ENCODE measurements at regions not wholly inside any gene's neighbourhood (a gene's known extent, or its start where the extent isn't known, plus 50 kb on each side); places are given as distances from the start of the nearest gene placed in this dataset.

DNA sequence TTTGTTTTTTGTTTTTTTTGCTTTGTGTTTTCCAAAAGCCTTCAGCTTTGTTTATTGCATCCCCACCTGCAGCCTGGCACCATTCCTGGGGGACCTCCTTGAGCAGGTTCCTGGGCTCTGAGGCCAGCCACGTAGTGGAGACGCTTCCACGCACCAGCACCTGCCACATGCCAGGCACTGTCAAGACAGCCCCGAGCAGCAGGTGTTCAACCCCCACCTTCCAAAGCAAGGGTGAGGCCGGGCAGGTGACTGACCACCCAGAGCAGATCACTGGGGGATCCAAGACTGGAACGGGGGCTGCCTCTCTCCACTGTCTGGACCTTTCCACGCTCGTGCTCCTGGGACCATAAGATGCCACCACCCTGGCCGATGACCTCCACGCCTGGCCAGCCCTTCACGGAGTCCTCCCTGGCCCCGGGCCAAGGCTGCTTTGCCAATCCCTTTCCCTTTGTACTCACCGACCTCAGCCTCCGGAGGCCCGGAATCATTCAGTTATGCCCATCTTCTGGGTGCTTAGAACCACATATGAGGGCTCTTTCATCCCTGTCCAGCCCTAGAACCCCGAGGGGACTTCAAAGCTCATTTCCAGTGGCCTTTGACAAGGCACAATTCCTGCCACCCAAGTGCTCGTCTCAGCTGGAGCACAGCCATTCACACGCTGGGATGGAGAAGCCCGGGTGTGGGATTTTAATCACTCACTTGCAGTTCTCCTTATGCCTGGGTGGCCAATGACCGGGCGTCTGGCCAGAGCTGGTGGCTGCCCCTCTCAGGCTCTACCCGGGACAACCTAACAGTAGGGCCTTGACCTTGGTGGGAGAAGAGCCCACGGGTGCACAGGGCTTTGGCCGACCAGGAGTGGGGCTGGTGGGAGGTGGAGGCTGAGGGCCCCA is 330.8 kb downstream of the NPHP4 start:
- no peak for DNase-seq (ENCODE audit: low spot score in 2 of 2)

DNA sequence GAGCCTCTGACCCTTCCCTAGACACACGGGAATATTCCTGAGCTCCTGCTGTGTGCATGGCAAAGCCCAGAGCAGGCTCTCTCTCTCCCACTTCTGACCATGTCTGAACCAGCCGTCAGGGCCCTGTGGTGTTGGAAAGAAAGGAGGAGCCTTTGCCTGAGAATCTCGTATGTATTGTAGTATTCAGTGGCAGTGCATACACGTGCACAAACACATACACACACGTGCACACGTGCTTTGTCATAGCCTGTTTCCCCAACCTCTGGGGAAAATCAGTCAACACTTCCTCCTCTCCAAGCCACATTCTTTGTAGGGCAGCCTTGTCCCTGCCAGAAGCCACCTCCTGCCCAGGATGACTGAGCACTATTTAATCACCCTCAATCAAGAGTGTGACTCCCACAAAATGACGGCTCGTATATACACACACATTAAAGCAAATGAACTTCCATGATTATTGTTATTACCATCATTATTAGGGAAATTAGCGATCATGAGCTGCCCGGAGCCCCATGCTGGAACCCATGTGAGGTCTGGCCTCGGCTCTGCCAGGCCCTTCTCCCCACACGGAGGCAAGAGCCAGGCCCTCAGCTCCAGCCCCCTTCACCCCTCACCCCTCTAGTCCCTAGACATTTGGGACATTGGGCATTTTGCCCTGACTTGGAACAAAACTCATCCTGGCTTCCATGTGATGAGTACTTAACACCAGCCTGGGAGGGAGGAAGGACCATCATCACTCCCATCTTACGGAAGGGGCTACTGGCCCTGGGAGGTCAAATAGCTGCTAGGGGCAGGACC is 331.9 kb downstream of the NPHP4 start:
- peak in 1 of 2 donors; percentile 37 for DNase-seq (ENCODE audit: low spot score in 2 of 2)
- H3K9me3 ChIP-seq, result no peaks in the 10 kb centered on the region
- TF ChIP-seq POLR2AphosphoS5 (IDR thresholded peaks at IDR 0.05) (no peak), POLR2A (IDR thresholded peaks at IDR 0.05) (no peak)
- TF ChIP-seq, protein P1, sequence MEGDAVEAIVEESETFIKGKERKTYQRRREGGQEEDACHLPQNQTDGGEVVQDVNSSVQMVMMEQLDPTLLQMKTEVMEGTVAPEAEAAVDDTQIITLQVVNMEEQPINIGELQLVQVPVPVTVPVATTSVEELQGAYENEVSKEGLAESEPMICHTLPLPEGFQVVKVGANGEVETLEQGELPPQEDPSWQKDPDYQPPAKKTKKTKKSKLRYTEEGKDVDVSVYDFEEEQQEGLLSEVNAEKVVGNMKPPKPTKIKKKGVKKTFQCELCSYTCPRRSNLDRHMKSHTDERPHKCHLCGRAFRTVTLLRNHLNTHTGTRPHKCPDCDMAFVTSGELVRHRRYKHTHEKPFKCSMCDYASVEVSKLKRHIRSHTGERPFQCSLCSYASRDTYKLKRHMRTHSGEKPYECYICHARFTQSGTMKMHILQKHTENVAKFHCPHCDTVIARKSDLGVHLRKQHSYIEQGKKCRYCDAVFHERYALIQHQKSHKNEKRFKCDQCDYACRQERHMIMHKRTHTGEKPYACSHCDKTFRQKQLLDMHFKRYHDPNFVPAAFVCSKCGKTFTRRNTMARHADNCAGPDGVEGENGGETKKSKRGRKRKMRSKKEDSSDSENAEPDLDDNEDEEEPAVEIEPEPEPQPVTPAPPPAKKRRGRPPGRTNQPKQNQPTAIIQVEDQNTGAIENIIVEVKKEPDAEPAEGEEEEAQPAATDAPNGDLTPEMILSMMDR (IDR thresholded peaks at IDR 0.05), result no peak
- no peak overlapping the region for H3K27ac ChIP-seq
- peaks cover 0 to 29% of the 10 kb centered on the region in 2 donors for H3K27me3 ChIP-seq
- no peaks in the 10 kb centered on the region for H3K4me1 ChIP-seq
- H3K4me3 ChIP-seq, result no peak overlapping the region
- no peaks in the 10 kb centered on the region for H3K36me3 ChIP-seq
- intact Hi-C loops (cut with DNase I; ENCODE audit: low total_unique reads), result no loop called here

More for the DNA sequence above, 330.8 kb downstream of the NPHP4 start:
- intact Hi-C loops (cut with DNase I; ENCODE audit: low total_unique reads), result no loop called here
- no peaks in the 10 kb centered on the region for H3K36me3 ChIP-seq
- no peak overlapping the region for H3K27ac ChIP-seq
- no peak overlapping the region for H3K4me3 ChIP-seq
- H3K27me3 ChIP-seq, result peaks cover 0 to 31% of the 10 kb centered on the region in 2 donors
- H3K9me3 ChIP-seq, result no peaks in the 10 kb centered on the region
- TF ChIP-seq, protein P1 (IDR thresholded peaks at IDR 0.05), result no peak
- TF ChIP-seq POLR2A (IDR thresholded peaks at IDR 0.05) (no peak), POLR2AphosphoS5 (IDR thresholded peaks at IDR 0.05) (no peak)
- H3K4me1 ChIP-seq, result no peaks in the 10 kb centered on the region

DNA sequence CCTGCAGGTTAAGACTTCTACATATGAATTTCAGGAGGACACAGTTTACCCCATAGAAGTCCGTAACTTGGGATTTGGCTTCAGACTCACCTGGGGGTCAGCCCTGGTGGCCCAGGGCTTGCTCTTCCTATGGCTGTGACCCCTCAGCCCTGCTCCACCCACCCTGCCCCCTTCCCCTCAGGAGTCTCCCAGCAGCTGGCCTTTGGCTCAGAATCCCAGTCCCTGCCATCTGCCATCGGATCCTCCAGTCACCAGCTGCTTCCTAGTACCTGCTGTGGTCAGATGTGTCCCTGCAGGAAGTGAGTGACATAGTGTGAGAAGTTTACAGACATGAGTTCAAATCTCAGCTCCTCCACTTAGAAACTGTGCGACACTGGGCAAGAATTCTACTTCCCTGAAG is 332.6 kb downstream of the NPHP4 start:
- Histone ChIP-seq H3K4me3 (no peak overlapping the region), H3K9me3 (no peaks in the 10 kb centered on the region), H3K4me1 (no peaks in the 10 kb centered on the region), H3K36me3 (no peaks in the 10 kb centered on the region), H3K27me3 (peaks cover 0 to 21% of the 10 kb centered on the region in 2 donors), H3K27ac (no peak overlapping the region)
- no peak for TF ChIP-seq POLR2A (IDR thresholded peaks at IDR 0.05)
- no peak for TF ChIP-seq POLR2AphosphoS5 (IDR thresholded peaks at IDR 0.05)
- TF ChIP-seq, protein P1 (IDR thresholded peaks at IDR 0.05), result no peak
- intact Hi-C loops (cut with DNase I; ENCODE audit: low total_unique reads), result no loop called here
- DNase-seq (ENCODE audit: low spot score in 2 of 2), result no peak

DNA sequence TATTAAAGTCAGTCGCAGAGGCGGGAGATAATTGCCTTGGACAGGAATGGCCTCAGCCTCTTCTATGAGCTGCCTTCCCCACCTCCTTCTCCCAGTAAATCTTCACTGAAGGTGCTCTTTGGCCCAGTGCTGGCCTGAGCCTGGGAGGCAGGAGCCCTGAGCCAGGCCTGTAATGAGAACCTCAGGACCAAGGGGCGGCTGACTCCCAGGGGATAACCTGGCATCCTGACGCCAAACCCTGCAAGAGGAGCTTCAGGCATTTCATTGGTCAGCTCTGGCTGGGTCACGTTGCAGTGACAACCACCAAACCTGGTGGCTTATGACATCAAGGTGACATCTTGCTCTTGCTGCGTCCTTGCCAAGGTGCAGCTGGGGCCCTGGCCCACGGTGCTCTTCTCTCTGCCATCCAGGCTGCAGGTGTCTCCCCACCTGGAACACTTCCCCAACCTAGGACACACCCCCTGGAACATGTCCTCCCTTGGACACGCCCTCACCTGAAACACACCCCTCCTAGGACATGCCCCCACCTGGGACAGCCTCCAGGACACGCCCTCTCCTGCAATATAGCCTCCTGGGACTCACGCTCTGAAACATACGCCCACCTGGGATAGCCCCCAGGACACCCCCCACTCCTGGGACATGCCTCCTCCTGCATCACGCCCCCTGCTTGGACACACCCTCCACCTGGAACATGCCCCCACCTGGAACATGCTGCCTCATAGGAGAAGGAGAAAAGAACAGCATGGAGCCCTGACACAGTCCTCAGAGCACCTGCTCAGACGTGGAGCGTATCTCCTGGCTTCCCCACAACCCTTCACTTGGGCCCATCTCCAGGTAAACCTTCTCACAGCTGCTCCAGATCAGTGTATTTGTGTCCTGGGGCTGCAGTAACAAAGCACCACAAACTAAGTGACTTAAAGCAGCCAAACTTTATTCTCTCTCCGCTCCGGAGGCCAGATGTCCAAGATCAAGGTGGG is 333.6 kb downstream of the NPHP4 start:
- Histone ChIP-seq H3K36me3 (no peaks in the 10 kb centered on the region), H3K27me3 (peaks cover 0 to 16% of the 10 kb centered on the region in 2 donors), H3K27ac (no peak overlapping the region), H3K4me1 (no peaks in the 10 kb centered on the region), H3K4me3 (no peak overlapping the region), H3K9me3 (no peaks in the 10 kb centered on the region)
- intact Hi-C loops (cut with DNase I; ENCODE audit: low total_unique reads), result no loop called here
- no peak for DNase-seq (ENCODE audit: low spot score in 2 of 2)
- TF ChIP-seq POLR2A (IDR thresholded peaks at IDR 0.05), result no peak
- TF ChIP-seq POLR2AphosphoS5 (IDR thresholded peaks at IDR 0.05), result no peak
- TF ChIP-seq, protein P1 (IDR thresholded peaks at IDR 0.05), result no peak

Data from breast epithelium (tissue), 4 donors.